Stimulated activated effector memory CD8-positive, alpha-beta T cell treated with anti-CD3 and anti-CD28 coated beads, Interleukin-12 subunit alpha, Interleukin-12 subunit beta, amount 100 ng/mL, for 72 hours (primary cell): ENCODE measurements at regions not wholly inside any gene's neighbourhood (a gene's known extent, or its start where the extent isn't known, plus 50 kb on each side); places are given as distances from the start of the nearest gene placed in this dataset.
"Not testable (repeated sequence)": the region's sequence is repeated elsewhere in the genome, so short reads cannot be mapped to it uniquely, and the experiment has no call there.

Experiments
- ATAC-seq: fragments of 150-1000 bp; cut with Tn5 transposase; 2 replicates; pipeline ENCODE4 v1.10.0; 2021
- DNase-seq, 2 donors: peaks; one replicate each; pipeline ENCODE4 v3.0.0; 2021 to 2022; ENCODE audit warnings: low spot score in 2 of 2
- H3K27ac Mint-ChIP-seq: one replicate; pipeline ENCODE4 v1.8.0; 2022; ENCODE audit warnings: mild to moderate bottlenecking, mixed read lengths
- H3K36me3 Mint-ChIP-seq: one replicate; pipeline ENCODE4 v1.8.0; 2022; ENCODE audit warnings: mild to moderate bottlenecking, mixed read lengths
- H3K4me1 Mint-ChIP-seq: one replicate; pipeline ENCODE4 v1.8.0; 2022; ENCODE audit warnings: mixed read lengths
- H3K4me3 Mint-ChIP-seq: one replicate; pipeline ENCODE4 v1.8.0; 2022; ENCODE audit warnings: mild to moderate bottlenecking, mixed read lengths
- H3K9me3 Mint-ChIP-seq: one replicate; pipeline ENCODE4 v1.8.0; 2022; ENCODE audit warnings: mixed read lengths

DNA sequence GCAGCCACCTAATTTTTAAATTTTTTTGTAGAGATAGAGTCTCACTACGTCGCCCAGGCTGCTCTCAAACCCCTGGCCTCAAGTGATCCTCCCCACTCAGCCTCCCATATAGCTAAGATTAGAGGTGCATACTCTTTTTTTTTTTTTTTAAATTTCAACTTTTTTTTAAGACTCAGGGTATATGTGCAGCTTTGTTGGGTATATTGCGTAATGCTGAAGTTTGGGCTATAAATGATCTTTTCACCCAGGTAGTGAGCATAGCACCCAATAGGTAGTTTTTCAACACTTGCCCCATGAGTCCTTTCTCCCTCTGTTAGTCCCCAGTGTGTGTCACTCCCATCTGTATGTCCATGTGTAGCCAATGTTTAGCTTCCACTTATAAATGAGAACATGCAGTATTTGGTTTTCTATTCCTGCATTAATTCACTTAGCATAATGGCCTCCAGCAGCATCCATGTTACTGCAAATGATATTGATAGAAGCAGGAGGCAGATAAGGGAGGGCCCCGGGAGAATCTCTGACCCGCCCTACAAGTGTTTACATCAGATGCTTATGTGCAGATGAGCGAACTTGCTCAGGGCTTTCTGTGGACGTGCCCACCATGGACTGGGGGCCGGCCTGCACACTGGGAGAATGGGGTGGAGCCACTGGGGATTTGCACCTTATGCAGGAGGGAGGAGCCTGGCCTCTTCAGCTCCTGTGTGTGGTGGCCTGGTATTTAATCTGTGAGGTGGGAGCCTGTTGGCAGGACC lies 110.3 kb upstream of the ZKSCAN2 start:
- no peaks in the 10 kb centered on the region for H3K9me3 Mint-ChIP-seq
- no peak overlapping the region for H3K27ac Mint-ChIP-seq
- ATAC-seq, result no peak
- no peak for DNase-seq
- no peaks in the 10 kb centered on the region for H3K36me3 Mint-ChIP-seq
- no peak overlapping the region for H3K4me3 Mint-ChIP-seq
- H3K4me1 Mint-ChIP-seq, result no peaks in the 10 kb centered on the region

- no peak overlapping the region for H3K27ac Mint-ChIP-seq
- no peaks in the 10 kb centered on the region for H3K9me3 Mint-ChIP-seq
- no peak overlapping the region for H3K4me3 Mint-ChIP-seq
- no peak for ATAC-seq
- DNase-seq, result no peak
- no peaks in the 10 kb centered on the region for H3K4me1 Mint-ChIP-seq
- no peaks in the 10 kb centered on the region for H3K36me3 Mint-ChIP-seq
Observed at GRCh38 chr16:25366078-25366477, 108.4 kb upstream of the ZKSCAN2 start.

GRCh38 chr16:25359516-25359915 lies 101.9 kb upstream of the ZKSCAN2 start:
- ATAC-seq, H3K4me1 Mint-ChIP-seq, H3K27ac Mint-ChIP-seq, H3K4me3 Mint-ChIP-seq, H3K9me3 Mint-ChIP-seq, H3K36me3 Mint-ChIP-seq, DNase-seq: not testable (repeated sequence)

- no peak for ATAC-seq
- no peaks in the 10 kb centered on the region for H3K36me3 Mint-ChIP-seq
- H3K4me1 Mint-ChIP-seq, result no peaks in the 10 kb centered on the region
- no peak for DNase-seq
- H3K27ac Mint-ChIP-seq, result no peak overlapping the region
- no peaks in the 10 kb centered on the region for H3K9me3 Mint-ChIP-seq
- H3K4me3 Mint-ChIP-seq, result no peak overlapping the region
Observed at GRCh38 chr16:25344006-25344405, 86.4 kb upstream of the ZKSCAN2 start.

- Mint-ChIP-seq H3K4me3 (no peak overlapping the region), H3K4me1 (no peaks in the 10 kb centered on the region), H3K36me3 (no peaks in the 10 kb centered on the region), H3K27ac (no peak overlapping the region), H3K9me3 (no peaks in the 10 kb centered on the region)
- DNase-seq (no peak), ATAC-seq (no peak)
Observed at GRCh38 chr16:25340973-25341372, 83.3 kb upstream of the ZKSCAN2 start.

- no peak for DNase-seq
- Mint-ChIP-seq H3K36me3 (no peaks in the 10 kb centered on the region), H3K9me3 (peaks cover 12% of the 10 kb centered on the region), H3K27ac (no peak overlapping the region), H3K4me3 (no peak overlapping the region), H3K4me1 (no peaks in the 10 kb centered on the region)
- ATAC-seq, result no peak
Observed at GRCh38 chr16:25317732-25318316, 60.2 kb upstream of the ZKSCAN2 start.

GRCh38 chr16:25311950-25312349 lies 54.3 kb upstream of the ZKSCAN2 start:
- Mint-ChIP-seq H3K36me3 (no peaks in the 10 kb centered on the region), H3K4me3 (no peak overlapping the region), H3K9me3 (peaks cover 30% of the 10 kb centered on the region), H3K4me1 (no peaks in the 10 kb centered on the region), H3K27ac (no peak overlapping the region)
- no peak for ATAC-seq
- no peak for DNase-seq

DNA sequence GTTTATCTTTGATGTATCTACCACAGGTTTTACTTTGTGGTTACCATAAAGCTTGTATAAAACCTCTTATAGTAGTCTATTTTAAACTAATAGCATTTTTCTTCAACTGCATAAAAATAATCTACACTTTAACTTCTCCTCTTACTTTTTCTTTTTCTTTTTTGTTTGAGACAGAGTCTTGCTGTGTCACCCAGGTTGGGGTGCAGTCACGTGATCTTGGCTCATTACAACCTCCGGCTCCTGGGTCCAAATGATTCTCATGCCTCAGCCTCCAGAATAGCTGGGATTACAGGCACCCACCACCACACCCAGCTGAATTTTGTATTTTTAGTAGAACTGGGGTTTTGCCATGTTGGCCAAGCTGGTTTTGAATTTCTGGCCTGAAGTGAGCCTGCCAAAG lies 53.4 kb upstream of the ZKSCAN2 start:
- Mint-ChIP-seq H3K27ac (no peak overlapping the region), H3K4me1 (no peaks in the 10 kb centered on the region), H3K9me3 (peaks cover 30% of the 10 kb centered on the region), H3K36me3 (no peaks in the 10 kb centered on the region), H3K4me3 (no peak overlapping the region)
- no peak for ATAC-seq
- DNase-seq, result no peak
